Fibroblast of the aortic adventitia (primary cell): ENCODE measurements at regions not wholly inside any gene's neighbourhood (a gene's known extent, or its start where the extent isn't known, plus 50 kb on each side); places are given as distances from the start of the nearest gene placed in this dataset.

Source experiments
- DNase-seq: peaks from one replicate; pipeline ENCODE4 v3.0.0-alpha.2; 2010; ENCODE audit warnings: low read depth
- H3K4me3 ChIP-seq: 2 replicates; pipeline ENCODE4 v1.5.1; 2011; ENCODE audit warnings: low read depth, mild to moderate bottlenecking, control low read depth, low read length, moderate library complexity
- TF ChIP-seq, protein P1 (sequence below): IDR thresholded peaks from 2 replicates; pipeline ENCODE4 v1.5.1; 2011; ENCODE audit warnings: mild to moderate bottlenecking, low read length, control low read depth, inconsistent platforms; ENCODE audit not compliant: insufficient read depth

DNA sequence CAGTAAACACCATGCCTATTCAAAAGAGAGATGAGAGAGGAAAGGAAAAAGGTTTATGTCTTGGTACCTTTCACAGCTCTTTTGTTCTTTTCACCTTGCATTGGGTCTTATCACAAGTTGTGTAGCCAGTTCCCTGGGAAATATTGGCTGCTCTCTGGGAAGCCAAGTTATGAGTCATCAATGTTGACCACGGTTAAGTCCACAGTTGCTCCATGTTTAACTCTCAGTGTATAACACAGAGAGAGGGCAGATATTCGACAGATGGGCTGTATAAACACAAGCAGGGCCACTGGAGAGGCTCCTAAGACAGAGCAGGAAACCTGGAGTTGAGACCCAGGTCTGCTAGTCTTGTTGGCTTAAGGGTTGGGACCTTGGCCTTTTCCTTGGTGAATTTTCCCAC lies 718.6 kb downstream of the QKI start:
- TF ChIP-seq, protein P1, sequence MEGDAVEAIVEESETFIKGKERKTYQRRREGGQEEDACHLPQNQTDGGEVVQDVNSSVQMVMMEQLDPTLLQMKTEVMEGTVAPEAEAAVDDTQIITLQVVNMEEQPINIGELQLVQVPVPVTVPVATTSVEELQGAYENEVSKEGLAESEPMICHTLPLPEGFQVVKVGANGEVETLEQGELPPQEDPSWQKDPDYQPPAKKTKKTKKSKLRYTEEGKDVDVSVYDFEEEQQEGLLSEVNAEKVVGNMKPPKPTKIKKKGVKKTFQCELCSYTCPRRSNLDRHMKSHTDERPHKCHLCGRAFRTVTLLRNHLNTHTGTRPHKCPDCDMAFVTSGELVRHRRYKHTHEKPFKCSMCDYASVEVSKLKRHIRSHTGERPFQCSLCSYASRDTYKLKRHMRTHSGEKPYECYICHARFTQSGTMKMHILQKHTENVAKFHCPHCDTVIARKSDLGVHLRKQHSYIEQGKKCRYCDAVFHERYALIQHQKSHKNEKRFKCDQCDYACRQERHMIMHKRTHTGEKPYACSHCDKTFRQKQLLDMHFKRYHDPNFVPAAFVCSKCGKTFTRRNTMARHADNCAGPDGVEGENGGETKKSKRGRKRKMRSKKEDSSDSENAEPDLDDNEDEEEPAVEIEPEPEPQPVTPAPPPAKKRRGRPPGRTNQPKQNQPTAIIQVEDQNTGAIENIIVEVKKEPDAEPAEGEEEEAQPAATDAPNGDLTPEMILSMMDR = no peak
- no peak for DNase-seq
- no peak overlapping the region for H3K4me3 ChIP-seq

DNA sequence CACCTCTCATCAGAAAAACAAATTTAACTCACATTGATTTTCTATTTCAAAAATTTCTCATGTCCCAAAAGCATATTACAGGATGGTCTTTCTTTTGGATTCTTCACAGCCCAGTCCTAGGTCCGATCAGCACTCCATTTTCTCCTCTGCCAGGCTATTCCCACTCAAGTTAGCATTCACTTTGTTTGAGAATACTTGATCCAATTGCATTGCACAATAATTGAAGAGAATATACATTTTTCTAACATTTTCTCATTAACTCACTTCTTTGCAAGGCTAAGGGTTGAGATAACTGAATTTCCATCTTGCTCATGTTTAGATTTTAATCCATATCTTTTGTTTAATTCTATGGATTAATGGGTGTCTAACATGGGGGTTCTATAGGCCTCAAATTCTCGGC lies 716.1 kb downstream of the QKI start:
- no peak overlapping the region for H3K4me3 ChIP-seq
- TF ChIP-seq, protein P1 = no peak
- DNase-seq = no peak

DNA sequence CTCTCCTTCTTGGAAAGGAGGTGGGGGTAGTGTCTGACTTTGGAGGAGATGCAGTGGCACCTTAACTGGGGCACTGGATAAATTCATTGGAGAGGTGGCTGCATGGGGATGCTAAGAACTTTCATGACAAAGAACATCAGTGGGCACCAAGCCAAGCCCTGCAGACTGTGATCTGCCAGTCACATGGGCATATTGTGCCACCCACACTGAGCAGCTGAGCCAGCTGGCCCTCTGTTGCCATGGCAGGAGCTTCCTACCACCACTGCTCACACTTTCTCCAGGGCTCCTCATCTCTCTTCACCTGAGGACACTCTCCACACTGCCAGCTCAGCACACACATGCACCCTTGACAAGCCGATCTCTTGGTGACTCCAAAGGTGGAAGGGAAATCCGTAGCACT lies 715.6 kb downstream of the QKI start:
- DNase-seq = no peak
- TF ChIP-seq, protein P1 = no peak
- H3K4me3 ChIP-seq = no peak overlapping the region

DNA sequence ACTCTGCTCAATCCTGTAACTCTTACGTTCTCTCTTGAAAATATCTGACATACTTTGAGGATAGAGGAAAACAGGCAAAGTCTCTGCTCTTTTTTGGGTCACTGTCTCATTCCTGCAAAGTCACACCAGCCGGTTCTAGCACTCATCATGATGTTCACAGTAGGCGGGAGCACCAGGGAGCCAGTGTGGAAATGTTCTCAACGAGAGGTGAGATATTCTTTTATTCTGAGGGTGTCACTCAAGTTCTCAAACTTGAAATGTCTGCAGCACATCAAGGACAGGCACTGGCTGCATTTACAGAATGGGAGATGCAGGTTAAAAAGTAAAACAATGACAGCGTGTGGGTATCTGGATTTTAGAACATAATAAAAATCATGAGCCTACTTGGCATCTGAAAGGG lies 714.7 kb downstream of the QKI start:
- no peak for DNase-seq
- TF ChIP-seq, protein P1 = no peak
- H3K4me3 ChIP-seq = no peak overlapping the region

DNA sequence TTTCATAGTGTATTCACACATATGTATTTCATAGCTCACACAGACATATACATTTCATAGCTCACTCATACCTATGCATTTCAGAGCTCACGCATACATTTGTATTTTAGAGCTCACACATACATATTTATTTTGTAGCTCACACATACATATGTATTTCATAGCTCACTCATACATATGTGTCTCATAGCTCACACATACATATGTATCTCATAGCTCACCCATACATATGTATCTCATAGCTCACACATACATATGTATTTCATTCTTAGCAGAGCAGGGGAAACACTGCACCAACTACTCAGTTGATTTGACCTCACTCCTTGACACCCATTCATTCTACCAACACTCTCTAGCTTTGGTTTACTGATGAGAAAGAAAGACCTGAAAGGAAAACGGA lies 713.6 kb downstream of the QKI start:
- no peak overlapping the region for H3K4me3 ChIP-seq
- TF ChIP-seq, protein P1 = no peak
- DNase-seq = no peak

DNA sequence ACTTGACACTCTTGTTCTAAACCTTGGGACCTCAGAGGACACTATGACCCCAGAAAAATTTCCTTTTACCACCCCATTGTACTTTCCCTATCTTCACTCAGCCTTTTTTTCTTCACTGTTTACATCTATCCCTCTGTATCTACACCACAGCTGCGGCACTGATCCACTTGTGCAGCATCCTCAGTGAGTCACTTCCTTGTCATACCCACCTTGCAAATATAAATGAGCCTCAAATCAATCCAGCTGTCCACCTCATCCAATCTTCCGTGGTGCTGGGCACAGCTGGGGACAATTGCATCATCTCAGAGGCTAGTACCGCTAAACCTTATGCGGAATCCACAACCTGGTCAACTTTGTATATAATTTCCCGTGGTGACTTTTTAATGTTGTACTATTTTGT lies 710.5 kb downstream of the QKI start:
- no peak overlapping the region for H3K4me3 ChIP-seq
- no peak for DNase-seq
- TF ChIP-seq, protein P1 = no peak

DNA sequence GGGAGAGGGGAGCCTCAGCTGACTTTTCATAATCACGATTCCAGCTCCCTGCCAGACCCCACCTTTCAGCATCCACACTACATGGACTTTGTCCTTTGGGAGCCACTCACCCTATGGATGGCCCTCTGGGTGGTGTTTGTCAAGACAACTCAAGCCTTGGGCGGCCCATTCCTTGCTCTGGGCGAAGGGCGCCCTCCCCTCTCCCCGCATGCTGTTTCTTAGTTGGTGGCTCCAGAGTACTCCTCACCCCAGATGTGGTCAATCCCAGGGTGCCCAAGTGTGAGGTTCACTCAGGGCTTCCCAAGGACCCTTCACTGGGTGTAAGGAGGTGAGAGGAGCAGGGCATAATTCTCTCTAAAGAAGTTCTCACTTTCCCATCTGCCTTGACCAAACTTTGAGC lies 710.0 kb downstream of the QKI start:
- TF ChIP-seq, protein P1 = no peak
- H3K4me3 ChIP-seq = no peak overlapping the region
- no peak for DNase-seq
